Kidney epithelial cell (primary cell): ENCODE measurements at regions not wholly inside any gene's neighbourhood (a gene's known extent, or its start where the extent isn't known, plus 50 kb on each side); places are given as distances from the start of the nearest gene placed in this dataset.

ENCODE experiments used
- DNase-seq: peaks from one replicate; pipeline ENCODE4 v3.0.0-alpha.2; 2010; ENCODE audit warnings: low read depth
- H3K27me3 ChIP-seq: 2 replicates; pipeline ENCODE4 v1.6.0; 2011; ENCODE audit warnings: low read length; ENCODE audit not compliant: control insufficient read depth, insufficient read depth
- H3K36me3 ChIP-seq: 2 replicates; pipeline ENCODE4 v1.5.1; 2011; ENCODE audit warnings: low read length; ENCODE audit not compliant: control insufficient read depth, insufficient read depth
- H3K4me3 ChIP-seq: 2 replicates; pipeline ENCODE4 v1.5.1; 2011; ENCODE audit warnings: low read depth, mild to moderate bottlenecking, control low read depth, low read length
- CTCF ChIP-seq: IDR thresholded peaks from 2 replicates; pipeline ENCODE4 v1.5.1; 2011; ENCODE audit warnings: mild to moderate bottlenecking, moderate library complexity, low read length, control low read depth, inconsistent platforms; ENCODE audit not compliant: insufficient read depth, poor library complexity, severe bottlenecking

GRCh38 chr14:22387776-22388241, 201.2 kb downstream of the DAD1 start:
- DNase-seq, result no peak
- Histone ChIP-seq H3K4me3 (no peak overlapping the region), H3K27me3 (no peaks in the 10 kb centered on the region), H3K36me3 (no peaks in the 10 kb centered on the region)
- no peak for TF ChIP-seq CTCF

GRCh38 chr14:22386924-22387775, 201.9 kb downstream of the DAD1 start:
- no peaks in the 10 kb centered on the region for H3K27me3 ChIP-seq
- no peak for DNase-seq
- no peak overlapping the region for H3K4me3 ChIP-seq
- H3K36me3 ChIP-seq, result no peaks in the 10 kb centered on the region
- peak; percentile 78 for TF ChIP-seq CTCF

GRCh38 chr14:22384974-22385526, 204.0 kb downstream of the DAD1 start:
- H3K27me3 ChIP-seq, result no peaks in the 10 kb centered on the region
- TF ChIP-seq CTCF, result no peak
- no peak overlapping the region for H3K4me3 ChIP-seq
- DNase-seq, result no peak
- no peaks in the 10 kb centered on the region for H3K36me3 ChIP-seq

GRCh38 chr14:22384167-22384549, 204.9 kb downstream of the DAD1 start:
- Histone ChIP-seq H3K36me3 (no peaks in the 10 kb centered on the region), H3K4me3 (no peak overlapping the region), H3K27me3 (no peaks in the 10 kb centered on the region)
- DNase-seq, result no peak
- TF ChIP-seq CTCF, result no peak

GRCh38 chr14:22383515-22384166, 205.4 kb downstream of the DAD1 start:
- TF ChIP-seq CTCF, result no peak

More at GRCh38 chr14:22383515-22384166, 205.4 kb downstream of the DAD1 start:
- no peak for DNase-seq
- H3K36me3 ChIP-seq, result no peaks in the 10 kb centered on the region
- H3K27me3 ChIP-seq, result no peaks in the 10 kb centered on the region
- H3K4me3 ChIP-seq, result no peak overlapping the region
